Lower leg skin (tissue), 3 donors: ENCODE measurements at regions not wholly inside any gene's neighbourhood (a gene's known extent, or its start where the extent isn't known, plus 50 kb on each side); places are given as distances from the start of the nearest gene placed in this dataset.

Source experiments
- CTCF ChIP-seq, 3 donors: fragments of 450-650 bp; IDR thresholded peaks; one replicate each; pipeline ENCODE4 v1.5.1; 2016; ENCODE audit warnings: antibody characterized with exemption in 3 of 3, mild to moderate bottlenecking in 3 of 3, moderate library complexity in 2 of 3
- POLR2A ChIP-seq, 2 donors: fragments of 450-650 bp; IDR thresholded peaks; one replicate each; pipeline ENCODE4 v1.6.1; 2016 to 2017; ENCODE audit warnings: antibody characterized with exemption in 2 of 2, mild to moderate bottlenecking in 1 of 2, moderate library complexity in 1 of 2

- TF ChIP-seq CTCF (IDR thresholded peaks at IDR 0.05) (no peak), POLR2A (IDR thresholded peaks at IDR 0.05) (no peak)
Measured at GRCh38 chr18:57278933-57279332, 73.4 kb upstream of the ST8SIA3 start.
